Neuronal stem cell (in vitro differentiated cells): ENCODE measurements at regions not wholly inside any gene's neighbourhood (a gene's known extent, or its start where the extent isn't known, plus 50 kb on each side); places are given as distances from the start of the nearest gene placed in this dataset.

Experiments
- DNase-seq: peaks from one replicate; pipeline ENCODE4 v3.0.0-alpha.2; 2013; ENCODE audit warnings: low spot score
- H2AFZ ChIP-seq: one replicate; pipeline ENCODE4 v1.6.1; 2013; ENCODE audit warnings: mild to moderate bottlenecking, low read length, inconsistent platforms
- H2AK5ac ChIP-seq: 2 replicates; pipeline ENCODE4 v1.6.1; 2013; ENCODE audit warnings: low read depth, mild to moderate bottlenecking, inconsistent platforms, low read length, moderate library complexity, mixed read lengths
- H2BK120ac ChIP-seq: 2 replicates; pipeline ENCODE4 v1.6.1; 2013; ENCODE audit warnings: low read depth, mild to moderate bottlenecking, inconsistent platforms, low read length, moderate library complexity, mixed read lengths
- H2BK12ac ChIP-seq: one replicate; pipeline ENCODE4 v1.6.1; 2013; ENCODE audit warnings: low read length, inconsistent platforms
- H2BK15ac ChIP-seq: 2 replicates; pipeline ENCODE4 v1.6.1; 2013; ENCODE audit warnings: mild to moderate bottlenecking, low read length, inconsistent platforms, mixed read lengths
- H2BK5ac ChIP-seq: one replicate; pipeline ENCODE4 v1.6.1; 2013; ENCODE audit warnings: inconsistent platforms, mild to moderate bottlenecking, low read length, moderate library complexity
- H3K14ac ChIP-seq: one replicate; pipeline ENCODE4 v1.6.1; 2013; ENCODE audit warnings: low read length, inconsistent platforms
- H3K18ac ChIP-seq: 2 replicates; pipeline ENCODE4 v1.6.1; 2013; ENCODE audit warnings: low read length, inconsistent platforms
- H3K23ac ChIP-seq: 2 replicates; pipeline ENCODE4 v1.6.1; 2013; ENCODE audit warnings: low read depth, mild to moderate bottlenecking, mixed read lengths, low read length, inconsistent platforms; ENCODE audit not compliant: poor library complexity
- H3K27ac ChIP-seq: replicated peaks from 3 replicates; pipeline ENCODE4 v1.5.1; 2013; ENCODE audit warnings: low read length, inconsistent platforms
- H3K27me3 ChIP-seq, 3 experiments: 2 replicates each; pipeline ENCODE4 v1.6.1; 2013; ENCODE audit warnings: low read length in 3 of 3, mild to moderate bottlenecking in 2 of 3, inconsistent platforms in 1 of 3, low read depth in 1 of 3, mixed read lengths in 1 of 3, moderate library complexity in 1 of 3; ENCODE audit not compliant: control insufficient read depth in 3 of 3, insufficient read depth in 3 of 3
- H3K36me3 ChIP-seq, 2 donors: replicated peaks in 1 of 2; 2 replicates each; pipeline ENCODE4 v1.6.1; 2013; ENCODE audit warnings: low read length in 2 of 2; ENCODE audit not compliant: control insufficient read depth in 2 of 2, insufficient read depth in 2 of 2
- H3K4ac ChIP-seq: 2 replicates; pipeline ENCODE4 v1.6.1; 2013; ENCODE audit warnings: inconsistent platforms, mild to moderate bottlenecking, low read length, moderate library complexity
- H3K4me1 ChIP-seq, 2 donors: 1 replicate in 1 of 2; 2 replicates in 1 of 2; pipeline ENCODE4 v1.6.1; 2013; ENCODE audit warnings: low read length in 2 of 2, low read depth in 1 of 2; ENCODE audit not compliant: control insufficient read depth in 2 of 2, insufficient read depth in 1 of 2
- H3K4me2 ChIP-seq: one replicate; pipeline ENCODE4 v1.6.1; 2013; ENCODE audit warnings: mild to moderate bottlenecking, low read length, inconsistent platforms; ENCODE audit not compliant: insufficient read depth, poor library complexity, severe bottlenecking
- H3K4me3 ChIP-seq, 2 donors: 2 replicates each; pipeline ENCODE4 v1.5.1; 2013; ENCODE audit warnings: low read length in 2 of 2, mild to moderate bottlenecking in 2 of 2, inconsistent platforms in 1 of 2, moderate library complexity in 1 of 2
- H3K79me1 ChIP-seq: one replicate; pipeline ENCODE4 v1.6.1; 2013; ENCODE audit warnings: low read depth, mild to moderate bottlenecking, inconsistent platforms, low read length, moderate library complexity
- H3K9ac ChIP-seq: one replicate; pipeline ENCODE4 v1.6.1; 2013; ENCODE audit warnings: mild to moderate bottlenecking, low read depth, low read length, inconsistent platforms; ENCODE audit not compliant: poor library complexity
- H3K9me3 ChIP-seq, 2 donors: replicated peaks in 1 of 2; 2 replicates each; pipeline versions ENCODE3 to v1.6.1; 2013; ENCODE audit warnings: low read length in 2 of 2, mild to moderate bottlenecking in 2 of 2, inconsistent platforms in 1 of 2, low read depth in 1 of 2, mixed read lengths in 1 of 2, moderate library complexity in 1 of 2; ENCODE audit not compliant: control insufficient read depth in 2 of 2, insufficient read depth in 1 of 2
- H4K8ac ChIP-seq: one replicate; pipeline ENCODE4 v1.6.1; 2013; ENCODE audit warnings: low read depth, mild to moderate bottlenecking, inconsistent platforms, low read length, moderate library complexity
- H4K91ac ChIP-seq: one replicate; pipeline ENCODE4 v1.6.1; 2013; ENCODE audit warnings: low read length, low read depth, mild to moderate bottlenecking, inconsistent platforms; ENCODE audit not compliant: poor library complexity
- WGBS, 2 donors: extraction: QIAGEN DNeasy Blood & Tissue Kit; methylation state at CpG; one replicate each; pipeline ENCODE4 v1.1.7; 2013; ENCODE audit warnings: missing lambda C conversion rate in 2 of 2, mixed read lengths in 1 of 2; ENCODE audit not compliant: insufficient read length in 2 of 2, insufficient replicate concordance in 1 of 2; ENCODE audit errors: extremely low coverage in 2 of 2; 5-methylcytosine and 5-hydroxymethylcytosine counted together

DNA sequence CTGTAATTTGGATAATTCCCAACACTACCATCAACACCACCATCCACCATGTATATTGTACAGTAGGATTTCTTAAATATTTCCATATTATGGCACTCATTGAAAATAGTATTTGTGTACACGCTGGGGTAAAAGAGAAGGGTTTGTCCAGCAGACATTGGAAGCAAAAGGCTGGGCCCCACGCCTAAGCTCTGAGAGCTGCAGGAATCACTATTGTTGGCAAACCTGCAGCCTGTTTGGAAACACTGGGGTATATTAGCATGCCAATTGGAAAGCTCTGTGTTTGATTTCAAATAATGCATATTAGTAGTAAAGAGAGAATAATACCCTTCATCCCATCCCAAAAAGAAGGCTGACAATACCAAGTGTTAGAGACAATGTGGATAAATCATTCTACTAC, 81.5 kb upstream of the DPYD start:
- Histone ChIP-seq H3K79me1 (no peaks in the 10 kb centered on the region), H2AK5ac (no peak overlapping the region), H3K4me3 (no peak overlapping the region), H2AFZ (no peak overlapping the region), H3K18ac (no peak overlapping the region), H3K9ac (no peak overlapping the region), H3K4me2 (no peak overlapping the region), H3K36me3 (no peaks in the 10 kb centered on the region), H3K4me1 (peaks cover 0 to 5% of the 10 kb centered on the region in 2 donors), H3K27ac (no peak overlapping the region), H3K23ac (no peak overlapping the region), H2BK12ac (no peak overlapping the region), H4K8ac (no peak overlapping the region), H3K4ac (no peak overlapping the region), H3K14ac (no peak overlapping the region), H3K27me3 (no peaks in the 10 kb centered on the region), H4K91ac (no peak overlapping the region), H2BK120ac (no peak overlapping the region), H3K9me3 (no peaks in the 10 kb centered on the region), H2BK5ac (no peak overlapping the region), H2BK15ac (no peak overlapping the region)
- DNase-seq = no peak
- no CpG with 5 or more reads among the region's 2 CpGs for WGBS, 2 donors

DNA sequence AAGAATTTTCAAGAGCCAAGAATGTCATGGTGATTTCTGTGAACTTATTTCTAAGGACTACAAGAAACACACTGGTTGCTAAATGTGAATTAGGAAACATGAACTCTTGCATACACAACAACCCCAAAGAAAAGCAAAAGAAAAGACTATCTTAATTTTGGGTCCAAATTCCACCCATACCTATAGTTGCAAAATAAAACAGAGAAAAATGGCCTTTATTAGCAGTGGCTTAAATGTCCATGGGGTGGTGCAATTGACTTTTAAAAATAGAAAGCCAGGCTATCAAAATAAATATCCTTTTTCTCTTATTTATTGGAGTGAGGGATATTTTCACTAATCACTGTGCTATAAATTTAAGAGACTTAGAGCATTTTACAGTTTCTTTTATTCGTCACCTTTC, 80.9 kb upstream of the DPYD start:
- Histone ChIP-seq H4K8ac (no peak overlapping the region), H3K4me3 (no peak overlapping the region), H2BK15ac (no peak overlapping the region), H2AK5ac (no peak overlapping the region), H2BK5ac (no peak overlapping the region), H2BK120ac (no peak overlapping the region), H3K9me3 (no peaks in the 10 kb centered on the region), H3K27me3 (no peaks in the 10 kb centered on the region), H3K18ac (no peak overlapping the region), H3K23ac (no peak overlapping the region), H3K36me3 (no peaks in the 10 kb centered on the region), H3K4me1 (peaks cover 0 to 5% of the 10 kb centered on the region in 2 donors), H3K4ac (no peak overlapping the region), H2AFZ (no peak overlapping the region), H3K9ac (no peak overlapping the region), H3K27ac (no peak overlapping the region), H3K79me1 (no peaks in the 10 kb centered on the region), H3K14ac (no peak overlapping the region), H2BK12ac (no peak overlapping the region), H4K91ac (no peak overlapping the region), H3K4me2 (no peak overlapping the region)
- no peak for DNase-seq
- WGBS, 2 donors = no CpG with 5 or more reads among the region's 1 CpG

DNA sequence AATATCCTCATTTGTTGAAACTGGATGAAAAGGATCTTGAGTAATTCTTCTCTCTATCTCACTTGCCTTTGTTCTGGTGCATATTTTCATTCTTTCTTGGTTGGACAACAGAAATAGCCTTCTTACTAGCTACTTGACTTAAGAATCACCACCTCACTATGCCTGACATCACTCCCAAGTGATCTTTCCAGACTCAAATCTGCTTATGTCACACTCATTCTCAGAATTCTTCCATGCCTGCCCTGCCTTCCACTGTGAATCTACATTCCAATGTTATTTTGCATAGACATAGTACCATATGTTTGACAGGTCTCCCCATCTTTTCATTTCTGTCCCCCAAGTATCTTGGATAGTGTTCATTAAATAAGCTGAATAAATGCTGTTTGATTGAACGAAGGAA, 78.5 kb upstream of the DPYD start:
- Histone ChIP-seq H3K4ac (no peak overlapping the region), H3K4me1 (peaks cover 3 to 11% of the 10 kb centered on the region in 2 donors), H2AK5ac (no peak overlapping the region), H2BK5ac (no peak overlapping the region), H4K8ac (no peak overlapping the region), H3K79me1 (no peaks in the 10 kb centered on the region), H3K4me2 (no peak overlapping the region), H3K9me3 (no peaks in the 10 kb centered on the region), H3K23ac (no peak overlapping the region), H4K91ac (no peak overlapping the region), H3K9ac (no peak overlapping the region), H3K18ac (no peak overlapping the region), H3K36me3 (no peaks in the 10 kb centered on the region), H3K14ac (no peak overlapping the region), H2BK15ac (no peak overlapping the region), H3K27ac (no peak overlapping the region), H2BK120ac (no peak overlapping the region), H3K27me3 (no peaks in the 10 kb centered on the region), H3K4me3 (no peak overlapping the region), H2BK12ac (no peak overlapping the region), H2AFZ (no peak overlapping the region)
- DNase-seq = no peak
- WGBS, 2 donors = no CpG with 5 or more reads among the region's 1 CpG

DNA sequence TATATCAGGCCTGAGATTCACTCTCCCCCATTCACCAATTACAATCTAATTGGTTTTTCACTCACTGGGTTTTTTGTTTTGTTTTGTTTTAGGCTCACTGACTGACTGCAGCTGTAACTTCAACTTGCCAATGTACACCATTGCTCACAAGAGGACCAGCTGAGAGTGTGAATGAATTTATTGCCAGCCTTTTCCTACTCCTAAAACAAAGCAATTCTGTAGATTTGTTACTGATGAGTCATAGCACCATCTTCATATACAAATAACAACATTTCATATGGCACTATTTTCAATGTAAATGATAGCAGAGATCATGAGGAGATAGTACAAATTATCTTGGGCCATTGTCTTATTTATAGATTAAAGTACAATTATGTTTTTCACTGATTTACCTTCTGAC, 76.0 kb upstream of the DPYD start:
- DNase-seq = no peak
- Histone ChIP-seq H3K36me3 (no peaks in the 10 kb centered on the region), H3K27me3 (no peaks in the 10 kb centered on the region), H3K79me1 (no peaks in the 10 kb centered on the region), H3K4me1 (peaks cover 5 to 13% of the 10 kb centered on the region in 2 donors), H2BK5ac (no peak overlapping the region), H3K27ac (no peak overlapping the region), H4K8ac (no peak overlapping the region), H3K9ac (no peak overlapping the region), H2AFZ (no peak overlapping the region), H4K91ac (no peak overlapping the region), H3K4me3 (no peak overlapping the region), H2BK120ac (no peak overlapping the region), H3K4ac (no peak overlapping the region), H2AK5ac (no peak overlapping the region), H2BK12ac (no peak overlapping the region), H3K9me3 (no peaks in the 10 kb centered on the region), H3K4me2 (no peak overlapping the region), H2BK15ac (no peak overlapping the region), H3K18ac (no peak overlapping the region), H3K14ac (no peak overlapping the region), H3K23ac (no peak overlapping the region)
